Stimulated activated naive B cell treated with anti-CD40 and anti-IgM and Interleukin-4, amounts not matched to agents 10 μg/mL and 1 μg/mL and 100 μg/mL, for 72 hours (primary cell): ENCODE measurements at regions not wholly inside any gene's neighbourhood (a gene's known extent, or its start where the extent isn't known, plus 50 kb on each side); places are given as distances from the start of the nearest gene placed in this dataset.

Experiments
- ATAC-seq, 2 donors: fragments of 150-1000 bp; cut with Tn5 transposase; replicated peaks; 2 replicates each; pipeline ENCODE4 v1.10.0; 2021; ENCODE audit warnings: moderate library complexity in 1 of 2
- DNase-seq: peaks from one replicate; pipeline ENCODE4 v3.0.0; 2021
- H3K27ac Mint-ChIP-seq: one replicate; pipeline ENCODE4 v1.8.0; 2022; ENCODE audit warnings: mild to moderate bottlenecking, mixed read lengths
- H3K27me3 Mint-ChIP-seq, 2 donors: one replicate each; pipeline ENCODE4 v1.8.0; 2022; ENCODE audit warnings: mixed read lengths in 2 of 2
- H3K36me3 Mint-ChIP-seq, 2 donors: one replicate each; pipeline ENCODE4 v1.8.0; 2022; ENCODE audit warnings: mixed read lengths in 2 of 2, mild to moderate bottlenecking in 1 of 2
- H3K4me1 Mint-ChIP-seq, 2 donors: one replicate each; pipeline ENCODE4 v1.8.0; 2022; ENCODE audit warnings: mixed read lengths in 2 of 2, mild to moderate bottlenecking in 1 of 2
- H3K4me3 Mint-ChIP-seq, 2 donors: one replicate each; pipeline ENCODE4 v1.8.0; 2022; ENCODE audit warnings: mild to moderate bottlenecking in 2 of 2, mixed read lengths in 2 of 2, moderate library complexity in 1 of 2
- H3K9me3 Mint-ChIP-seq, 2 donors: one replicate each; pipeline ENCODE4 v1.8.0; 2022; ENCODE audit warnings: mixed read lengths in 2 of 2, mild to moderate bottlenecking in 1 of 2

GRCh38 chr13:91162589-91162988, 184.9 kb upstream of the MIR17HG start:
- ATAC-seq (no peak), DNase-seq (no peak)
- Mint-ChIP-seq H3K4me3 (no peak overlapping the region), H3K9me3 (no peaks in the 10 kb centered on the region), H3K27ac (no peak overlapping the region), H3K4me1 (no peaks in the 10 kb centered on the region), H3K36me3 (no peaks in the 10 kb centered on the region), H3K27me3 (peaks cover 0 to 8% of the 10 kb centered on the region in 2 donors)

- no peak for ATAC-seq
- no peaks in the 10 kb centered on the region for H3K36me3 Mint-ChIP-seq
- no peak for DNase-seq
- no peaks in the 10 kb centered on the region for H3K4me1 Mint-ChIP-seq
- no peak overlapping the region for H3K4me3 Mint-ChIP-seq
- H3K27me3 Mint-ChIP-seq, result no peaks in the 10 kb centered on the region
- no peak overlapping the region for H3K27ac Mint-ChIP-seq
- no peaks in the 10 kb centered on the region for H3K9me3 Mint-ChIP-seq
Measured at GRCh38 chr13:91165758-91166157, 181.7 kb upstream of the MIR17HG start.

- no peaks in the 10 kb centered on the region for H3K27me3 Mint-ChIP-seq
- H3K4me3 Mint-ChIP-seq, result no peak overlapping the region
- H3K4me1 Mint-ChIP-seq, result no peaks in the 10 kb centered on the region
- ATAC-seq (no peak), DNase-seq (no peak)
- H3K36me3 Mint-ChIP-seq, result no peaks in the 10 kb centered on the region
- no peaks in the 10 kb centered on the region for H3K9me3 Mint-ChIP-seq
- H3K27ac Mint-ChIP-seq, result no peak overlapping the region
Measured at GRCh38 chr13:91166714-91167511, 180.6 kb upstream of the MIR17HG start.

- Mint-ChIP-seq H3K27me3 (no peaks in the 10 kb centered on the region), H3K27ac (no peak overlapping the region), H3K4me1 (no peaks in the 10 kb centered on the region), H3K36me3 (no peaks in the 10 kb centered on the region), H3K4me3 (no peak overlapping the region), H3K9me3 (no peaks in the 10 kb centered on the region)
- DNase-seq (no peak), ATAC-seq (no peak)
Measured at GRCh38 chr13:91167706-91168385, 179.6 kb upstream of the MIR17HG start.

- Mint-ChIP-seq H3K36me3 (no peaks in the 10 kb centered on the region), H3K27me3 (no peaks in the 10 kb centered on the region), H3K27ac (no peak overlapping the region), H3K9me3 (no peaks in the 10 kb centered on the region), H3K4me3 (no peak overlapping the region), H3K4me1 (no peaks in the 10 kb centered on the region)
- ATAC-seq, result no peak
- no peak for DNase-seq
Measured at GRCh38 chr13:91168386-91168711, 179.1 kb upstream of the MIR17HG start.

GRCh38 chr13:91169321-91170050, 178.0 kb upstream of the MIR17HG start:
- no peaks in the 10 kb centered on the region for H3K9me3 Mint-ChIP-seq
- H3K4me3 Mint-ChIP-seq, result no peak overlapping the region
- ATAC-seq, result no peak
- H3K27ac Mint-ChIP-seq, result no peak overlapping the region
- H3K4me1 Mint-ChIP-seq, result no peaks in the 10 kb centered on the region
- H3K36me3 Mint-ChIP-seq, result no peaks in the 10 kb centered on the region
- DNase-seq, result no peak
- H3K27me3 Mint-ChIP-seq, result peaks cover under 1 to 6% of the 10 kb centered on the region in 2 donors

GRCh38 chr13:91172160-91172559, 175.3 kb upstream of the MIR17HG start:
- DNase-seq (no peak), ATAC-seq (no peak)
- Mint-ChIP-seq H3K27me3 (peaks cover 20 to 25% of the 10 kb centered on the region in 2 donors), H3K9me3 (peaks cover 4% of the 10 kb centered on the region in 2 donors), H3K4me3 (no peak overlapping the region), H3K4me1 (peaks cover 3 to 10% of the 10 kb centered on the region in 2 donors), H3K36me3 (peaks cover 2 to 5% of the 10 kb centered on the region in 2 donors), H3K27ac (no peak overlapping the region)

GRCh38 chr13:91174886-91175501, 172.5 kb upstream of the MIR17HG start:
- peak overlapping the region in 1 of 2 donors; percentile 42 for H3K4me3 Mint-ChIP-seq
- peaks cover 3 to 10% of the 10 kb centered on the region in 2 donors for H3K4me1 Mint-ChIP-seq
- no peak for ATAC-seq
- H3K36me3 Mint-ChIP-seq, result peaks cover 2 to 5% of the 10 kb centered on the region in 2 donors
- no peak overlapping the region for H3K27ac Mint-ChIP-seq
- no peak for DNase-seq
- peaks cover 20 to 25% of the 10 kb centered on the region in 2 donors for H3K27me3 Mint-ChIP-seq
- peaks cover 4% of the 10 kb centered on the region in 2 donors for H3K9me3 Mint-ChIP-seq

- no peak for ATAC-seq
- no peak for DNase-seq
- Mint-ChIP-seq H3K9me3 (peaks cover 4% of the 10 kb centered on the region in 2 donors), H3K4me3 (no peak overlapping the region), H3K36me3 (peaks cover 2 to 5% of the 10 kb centered on the region in 2 donors), H3K27ac (no peak overlapping the region), H3K4me1 (peaks cover 3 to 10% of the 10 kb centered on the region in 2 donors), H3K27me3 (peaks cover 20 to 25% of the 10 kb centered on the region in 2 donors)
Measured at GRCh38 chr13:91178099-91178498, 169.4 kb upstream of the MIR17HG start.

GRCh38 chr13:91181892-91182291, 165.6 kb upstream of the MIR17HG start:
- peaks cover 0 to 5% of the 10 kb centered on the region in 2 donors for H3K27me3 Mint-ChIP-seq
- no peaks in the 10 kb centered on the region for H3K36me3 Mint-ChIP-seq
- ATAC-seq (no peak), DNase-seq (no peak)
- no peaks in the 10 kb centered on the region for H3K4me1 Mint-ChIP-seq
- H3K9me3 Mint-ChIP-seq, result no peaks in the 10 kb centered on the region
- no peak overlapping the region for H3K4me3 Mint-ChIP-seq
- H3K27ac Mint-ChIP-seq, result no peak overlapping the region

- DNase-seq (no peak), ATAC-seq (no peak)
- Mint-ChIP-seq H3K4me1 (no peaks in the 10 kb centered on the region), H3K27me3 (peaks cover 0 to 5% of the 10 kb centered on the region in 2 donors), H3K27ac (no peak overlapping the region), H3K4me3 (no peak overlapping the region), H3K36me3 (no peaks in the 10 kb centered on the region), H3K9me3 (no peaks in the 10 kb centered on the region)
Measured at GRCh38 chr13:91184244-91184926, 163.1 kb upstream of the MIR17HG start.

- Mint-ChIP-seq H3K27me3 (peaks cover 0 to 5% of the 10 kb centered on the region in 2 donors), H3K36me3 (no peaks in the 10 kb centered on the region), H3K27ac (no peak overlapping the region), H3K9me3 (no peaks in the 10 kb centered on the region), H3K4me3 (no peak overlapping the region), H3K4me1 (no peaks in the 10 kb centered on the region)
- ATAC-seq (no peak), DNase-seq (no peak)
Measured at GRCh38 chr13:91185294-91185863, 162.1 kb upstream of the MIR17HG start.

- no peaks in the 10 kb centered on the region for H3K4me1 Mint-ChIP-seq
- DNase-seq, result no peak
- no peak overlapping the region for H3K27ac Mint-ChIP-seq
- no peak overlapping the region for H3K4me3 Mint-ChIP-seq
- H3K9me3 Mint-ChIP-seq, result no peaks in the 10 kb centered on the region
- ATAC-seq, result no peak
- no peaks in the 10 kb centered on the region for H3K36me3 Mint-ChIP-seq
- peaks cover 0 to 5% of the 10 kb centered on the region in 2 donors for H3K27me3 Mint-ChIP-seq
Measured at GRCh38 chr13:91187522-91187921, 160.0 kb upstream of the MIR17HG start.
